Erythroblast (primary cell): ENCODE measurements at regions not wholly inside any gene's neighbourhood (a gene's known extent, or its start where the extent isn't known, plus 50 kb on each side); places are given as distances from the start of the nearest gene placed in this dataset.

ENCODE experiments used
- GATA1 ChIP-seq: IDR thresholded peaks from 2 replicates; pipeline ENCODE4 v1.6.1; 2011; ENCODE audit warnings: low read depth, mild to moderate bottlenecking, control low read depth, low read length, moderate library complexity
- POLR2A ChIP-seq: IDR thresholded peaks from 2 replicates; pipeline ENCODE4 v1.6.1; 2011; ENCODE audit warnings: mild to moderate bottlenecking, low read length

DNA sequence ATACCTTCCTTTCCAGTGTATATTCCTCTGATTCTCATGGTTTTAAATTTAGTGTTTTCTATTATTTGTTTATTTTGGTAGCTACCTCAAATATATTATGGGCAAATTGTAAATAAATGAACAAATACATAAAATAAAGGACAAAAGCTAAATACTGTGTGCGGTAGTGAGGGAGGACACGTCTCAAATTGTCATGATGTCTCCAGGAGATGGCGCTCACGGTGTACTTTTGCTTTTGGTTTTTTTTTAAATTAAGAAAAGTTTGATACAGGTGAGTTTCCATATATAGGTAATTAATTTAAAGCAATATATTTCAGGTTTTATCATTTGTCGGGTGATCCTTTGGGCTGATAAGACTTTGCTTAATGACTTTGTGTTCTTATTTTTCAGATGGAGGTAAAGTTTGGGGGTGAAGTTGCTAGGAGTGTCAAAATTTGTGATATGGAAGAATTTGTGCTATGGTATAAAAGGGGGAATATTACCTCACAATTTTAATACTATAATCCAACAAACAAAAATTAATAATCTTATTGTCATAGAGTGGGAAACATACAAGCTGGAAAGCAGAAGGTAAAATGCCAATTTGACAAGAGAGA lies 68.4 kb upstream of the TMEM229A start:
- no peak for TF ChIP-seq POLR2A
- TF ChIP-seq GATA1, result no peak
